HL-60 (cell line): ENCODE measurements at regions not wholly inside any gene's neighbourhood (a gene's known extent, or its start where the extent isn't known, plus 50 kb on each side); places are given as distances from the start of the nearest gene placed in this dataset.

Experiments used
- CTCF ChIP-seq: IDR thresholded peaks from one replicate; pipeline ENCODE4 v1.5.1; 2011; ENCODE audit warnings: low read length, control low read depth, inconsistent platforms; ENCODE audit not compliant: insufficient read depth
- GABPA ChIP-seq: IDR thresholded peaks from 2 replicates; pipeline ENCODE4 v1.6.1; 2012; ENCODE audit warnings: low read depth
- POLR2AphosphoS5 ChIP-seq: IDR thresholded peaks from 2 replicates; pipeline ENCODE4 v1.6.1; 2012; ENCODE audit warnings: low read depth
- REST ChIP-seq: IDR thresholded peaks from 2 replicates; pipeline ENCODE4 v1.6.1; 2012; ENCODE audit warnings: low read depth; ENCODE audit not compliant: insufficient replicate concordance

GRCh38 chr11:95577716-95578460 lies 211.7 kb downstream of the FAM76B start:
- TF ChIP-seq CTCF (no peak), REST (no peak), POLR2AphosphoS5 (no peak), GABPA (no peak)
